Keratinocyte (primary cell): ENCODE measurements at regions not wholly inside any gene's neighbourhood (a gene's known extent, or its start where the extent isn't known, plus 50 kb on each side); places are given as distances from the start of the nearest gene placed in this dataset.
"Not testable (repeated sequence)": the region's sequence is repeated elsewhere in the genome, so short reads cannot be mapped to it uniquely, and the experiment has no call there.

Experiments
- DNase-seq: peaks from one replicate; pipeline ENCODE4 v3.0.0-alpha.2; 2011; ENCODE audit warnings: low read depth, missing footprints, low spot score
- FAIRE-seq: peaks from 2 replicates; lab custom pipeline; 2011; peaks lifted over from hg19 to GRCh38; lab: Jason Lieb, UNC
- H2AFZ ChIP-seq: 2 replicates; pipeline ENCODE4 v1.6.0; 2012; ENCODE audit warnings: low read length, control low read depth, inconsistent platforms; ENCODE audit not compliant: control insufficient read depth
- H3K27ac ChIP-seq: 2 replicates; pipeline ENCODE4 v1.5.1; 2011; ENCODE audit warnings: low read length; ENCODE audit not compliant: control insufficient read depth, insufficient read depth
- H3K27me3 ChIP-seq: 3 replicates; pipeline ENCODE4 v1.6.0; 2011; ENCODE audit warnings: low read length; ENCODE audit not compliant: control insufficient read depth, insufficient read depth; ENCODE audit errors: extremely low read depth
- H3K36me3 ChIP-seq, 2 experiments: 2 replicates in 1 of 2; 3 replicates in 1 of 2; pipeline ENCODE4 v1.5.1; 2011; ENCODE audit warnings: low read length in 2 of 2, mild to moderate bottlenecking in 1 of 2; ENCODE audit not compliant: control insufficient read depth in 2 of 2, insufficient read depth in 2 of 2; ENCODE audit errors: extremely low read depth in 1 of 2
- H3K4me1 ChIP-seq: 3 replicates; pipeline ENCODE4 v1.5.1; 2011; ENCODE audit warnings: low read length; ENCODE audit not compliant: control insufficient read depth, insufficient read depth; ENCODE audit errors: extremely low read depth
- H3K4me2 ChIP-seq: 3 replicates; pipeline ENCODE4 v1.6.0; 2011; ENCODE audit warnings: low read depth, low read length; ENCODE audit not compliant: control insufficient read depth, insufficient read depth; ENCODE audit errors: extremely low read depth
- H3K4me3 ChIP-seq, 3 experiments: fragments of 200-600 bp in 1 of 3; sonication (generic) in 1 of 3; 2 replicates in 2 of 3; 3 replicates in 1 of 3; pipeline ENCODE4 v1.5.1; 2011 to 2016; ENCODE audit warnings: low read length in 3 of 3, mild to moderate bottlenecking in 3 of 3, control low read depth in 2 of 3, inconsistent platforms in 1 of 3, low read depth in 1 of 3, mixed read lengths in 1 of 3, mixed run types in 1 of 3, moderate library complexity in 1 of 3; ENCODE audit not compliant: control insufficient read depth in 2 of 3, insufficient read depth in 2 of 3; ENCODE audit errors: extremely low read depth in 1 of 3
- H3K79me2 ChIP-seq: 2 replicates; pipeline ENCODE4 v1.6.0; 2012; ENCODE audit warnings: low read length; ENCODE audit not compliant: control insufficient read depth, insufficient read depth
- H3K9ac ChIP-seq: 3 replicates; pipeline ENCODE4 v1.6.0; 2011; ENCODE audit warnings: low read length; ENCODE audit not compliant: control insufficient read depth, insufficient read depth; ENCODE audit errors: extremely low read depth
- H3K9me1 ChIP-seq: 3 replicates; pipeline ENCODE4 v1.6.0; 2011; ENCODE audit warnings: low read length; ENCODE audit not compliant: control insufficient read depth, insufficient read depth; ENCODE audit errors: extremely low read depth
- H3K9me3 ChIP-seq: 2 replicates; pipeline ENCODE4 v1.5.1; 2012; ENCODE audit warnings: low read depth, low read length; ENCODE audit not compliant: control insufficient read depth
- H4K20me1 ChIP-seq: 3 replicates; pipeline ENCODE4 v1.6.0; 2011; ENCODE audit warnings: low read length; ENCODE audit not compliant: control insufficient read depth, insufficient read depth; ENCODE audit errors: extremely low read depth
- EZH2 ChIP-seq: IDR thresholded peaks from one replicate; pipeline ENCODE4 v1.6.1; 2012; ENCODE audit warnings: inconsistent platforms, mild to moderate bottlenecking, low read length, moderate library complexity
- dilution Hi-C: fragments of 300-500 bp; cut with MboI; formaldehyde crosslinking; loops from one replicate; pipeline ENCODE4 v1.7.0; 2020; ENCODE audit warnings: low sequenced_read_pairs; ENCODE audit not compliant: extremely low pct_ligation_motif_present
- TF ChIP-seq, protein P1 (sequence below), 3 experiments: IDR thresholded peaks in 1 of 3; conservative IDR thresholded peaks in 1 of 3; optimal IDR thresholded peaks in 1 of 3; 2 replicates in 2 of 3; 3 replicates in 1 of 3; pipeline versions ENCODE3 to v1.5.1; 2011; ENCODE audit warnings: low read length in 3 of 3, mild to moderate bottlenecking in 3 of 3, moderate library complexity in 2 of 3, control low read depth in 1 of 3, inconsistent platforms in 1 of 3; ENCODE audit not compliant: insufficient read depth in 2 of 3; ENCODE audit errors: extremely low read depth in 1 of 3

GRCh38 chr5:179404321-179405053 is 59.2 kb upstream of the ADAMTS2 start:
- H3K27me3 ChIP-seq: no peaks in the 10 kb centered on the region
- H3K4me1 ChIP-seq: no peaks in the 10 kb centered on the region
- TF ChIP-seq, protein P1, sequence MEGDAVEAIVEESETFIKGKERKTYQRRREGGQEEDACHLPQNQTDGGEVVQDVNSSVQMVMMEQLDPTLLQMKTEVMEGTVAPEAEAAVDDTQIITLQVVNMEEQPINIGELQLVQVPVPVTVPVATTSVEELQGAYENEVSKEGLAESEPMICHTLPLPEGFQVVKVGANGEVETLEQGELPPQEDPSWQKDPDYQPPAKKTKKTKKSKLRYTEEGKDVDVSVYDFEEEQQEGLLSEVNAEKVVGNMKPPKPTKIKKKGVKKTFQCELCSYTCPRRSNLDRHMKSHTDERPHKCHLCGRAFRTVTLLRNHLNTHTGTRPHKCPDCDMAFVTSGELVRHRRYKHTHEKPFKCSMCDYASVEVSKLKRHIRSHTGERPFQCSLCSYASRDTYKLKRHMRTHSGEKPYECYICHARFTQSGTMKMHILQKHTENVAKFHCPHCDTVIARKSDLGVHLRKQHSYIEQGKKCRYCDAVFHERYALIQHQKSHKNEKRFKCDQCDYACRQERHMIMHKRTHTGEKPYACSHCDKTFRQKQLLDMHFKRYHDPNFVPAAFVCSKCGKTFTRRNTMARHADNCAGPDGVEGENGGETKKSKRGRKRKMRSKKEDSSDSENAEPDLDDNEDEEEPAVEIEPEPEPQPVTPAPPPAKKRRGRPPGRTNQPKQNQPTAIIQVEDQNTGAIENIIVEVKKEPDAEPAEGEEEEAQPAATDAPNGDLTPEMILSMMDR (optimal IDR thresholded peaks at IDR 0.05 in 1 of 3, IDR thresholded peaks at IDR 0.05 in 1 of 3, conservative IDR thresholded peaks at IDR 0.05 in 1 of 3; ENCODE audit: extremely low read depth in 1 of 3, insufficient read depth in 2 of 3, low read length in 3 of 3): no peak
- TF ChIP-seq EZH2: no peak

DNA sequence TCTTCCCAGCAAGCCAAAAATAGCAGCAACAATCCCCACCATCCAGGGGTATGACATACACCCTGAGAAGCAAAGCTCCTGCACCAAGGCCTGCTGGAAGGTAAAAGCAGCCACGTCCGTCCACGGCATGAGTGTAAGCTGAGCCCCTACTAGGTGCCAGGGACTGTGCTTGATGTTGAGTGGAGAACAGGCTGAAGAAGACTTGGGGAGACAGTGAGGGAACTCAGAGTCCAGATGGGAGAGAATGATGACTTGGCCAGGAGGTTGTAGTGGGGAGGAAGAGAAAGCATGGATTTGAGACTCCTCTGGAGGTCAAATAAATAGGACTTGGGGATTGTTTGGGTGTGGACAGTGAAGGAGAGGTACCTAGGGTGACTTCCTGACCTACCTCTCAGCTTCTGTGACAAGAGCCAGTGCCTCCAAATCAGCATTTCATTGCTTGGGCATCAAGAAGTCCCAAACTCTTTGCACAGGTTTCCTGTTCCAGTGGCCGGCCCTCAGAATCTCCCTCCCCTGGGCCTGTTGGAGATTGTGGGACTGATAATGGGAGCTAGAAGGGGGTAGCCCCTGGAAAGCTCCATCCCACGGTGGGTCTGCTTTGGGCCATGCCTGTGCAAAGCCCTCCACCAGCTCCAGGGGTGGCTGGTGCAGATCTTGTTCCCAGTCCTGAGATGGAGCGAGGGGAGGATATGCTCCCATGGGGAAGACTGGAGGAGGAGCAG is 58.3 kb upstream of the ADAMTS2 start:
- dilution Hi-C loops: no loop called here

More at GRCh38 chr5:179404321-179405053, 59.2 kb upstream of the ADAMTS2 start:
- no peak for FAIRE-seq
- H2AFZ ChIP-seq: no peak overlapping the region
- H3K27ac ChIP-seq: no peak overlapping the region
- dilution Hi-C loops: no loop called here
- H3K79me2 ChIP-seq: no peaks in the 10 kb centered on the region
- H3K9me1 ChIP-seq: no peaks in the 10 kb centered on the region
- H4K20me1 ChIP-seq: no peaks in the 10 kb centered on the region
- no peak overlapping the region for H3K4me3 ChIP-seq
- H3K4me2 ChIP-seq: no peak overlapping the region
- H3K9me3 ChIP-seq: peaks cover 12% of the 10 kb centered on the region
- DNase-seq: no peak
- no peak overlapping the region for H3K9ac ChIP-seq
- no peaks in the 10 kb centered on the region for H3K36me3 ChIP-seq

DNA sequence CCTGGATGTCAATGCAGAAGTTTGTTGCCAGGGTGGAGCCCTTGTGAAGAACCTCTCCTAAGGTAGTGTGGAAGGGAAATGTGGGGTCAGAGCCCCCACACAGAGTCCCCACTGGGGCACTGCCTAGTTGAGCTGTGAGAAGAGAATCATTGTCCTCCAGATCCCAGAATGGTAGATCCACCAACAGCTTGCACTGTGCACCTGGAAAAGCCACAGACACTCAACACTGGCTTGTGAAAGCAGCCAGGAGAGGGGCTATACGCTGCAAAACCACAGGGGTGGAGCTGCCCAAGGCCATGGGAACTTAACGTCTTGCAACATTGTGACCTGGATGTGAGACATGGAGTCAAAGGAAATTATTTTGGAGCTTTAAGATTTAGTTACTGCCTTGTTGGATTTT is 55.2 kb upstream of the ADAMTS2 start:
- DNase-seq, H3K27ac ChIP-seq, H3K4me3 ChIP-seq, H3K9ac ChIP-seq, H2AFZ ChIP-seq, FAIRE-seq, H3K9me3 ChIP-seq, H3K4me1 ChIP-seq, dilution Hi-C loops, H3K36me3 ChIP-seq, H3K79me2 ChIP-seq, H3K4me2 ChIP-seq, H4K20me1 ChIP-seq, H3K27me3 ChIP-seq, H3K9me1 ChIP-seq: not testable (repeated sequence)

More for the DNA sequence above, 58.3 kb upstream of the ADAMTS2 start:
- no peaks in the 10 kb centered on the region for H3K4me1 ChIP-seq
- H3K9ac ChIP-seq: no peak overlapping the region
- peaks cover 15% of the 10 kb centered on the region for H3K9me3 ChIP-seq
- H2AFZ ChIP-seq: no peak overlapping the region
- no peak for TF ChIP-seq EZH2
- TF ChIP-seq, protein P1 (optimal IDR thresholded peaks at IDR 0.05 in 1 of 3, IDR thresholded peaks at IDR 0.05 in 1 of 3, conservative IDR thresholded peaks at IDR 0.05 in 1 of 3; ENCODE audit: extremely low read depth in 1 of 3, insufficient read depth in 2 of 3, low read length in 3 of 3): no peak
- no peaks in the 10 kb centered on the region for H3K27me3 ChIP-seq
- H3K27ac ChIP-seq: no peak overlapping the region
- no peaks in the 10 kb centered on the region for H4K20me1 ChIP-seq
- FAIRE-seq: no peak
- no peaks in the 10 kb centered on the region for H3K79me2 ChIP-seq
- no peak overlapping the region for H3K4me3 ChIP-seq
- no peak overlapping the region for H3K4me2 ChIP-seq
- no peak for DNase-seq
- no peaks in the 10 kb centered on the region for H3K9me1 ChIP-seq
- no peaks in the 10 kb centered on the region for H3K36me3 ChIP-seq
